IgD-negative memory B cell (primary cell): ENCODE measurements at regions not wholly inside any gene's neighbourhood (a gene's known extent, or its start where the extent isn't known, plus 50 kb on each side); places are given as distances from the start of the nearest gene placed in this dataset.
A peak's percentile ranks its signal among the peaks of the same experiment; 100 is the strongest.

Experiments
- H3K27ac Mint-ChIP-seq, 3 donors: one replicate each; pipeline ENCODE4 v1.8.0; 2020 to 2022; ENCODE audit warnings: mild to moderate bottlenecking in 3 of 3, mixed read lengths in 3 of 3, moderate library complexity in 1 of 3
- H3K27me3 Mint-ChIP-seq: one replicate; pipeline ENCODE4 v1.8.0; 2021; ENCODE audit warnings: mixed read lengths
- H3K36me3 Mint-ChIP-seq: one replicate; pipeline ENCODE4 v1.8.0; 2020; ENCODE audit warnings: mild to moderate bottlenecking, mixed read lengths
- H3K4me1 Mint-ChIP-seq, 3 donors: one replicate each; pipeline ENCODE4 v1.8.0; 2020 to 2022; ENCODE audit warnings: mixed read lengths in 3 of 3, mild to moderate bottlenecking in 1 of 3
- H3K4me3 Mint-ChIP-seq, 4 donors: one replicate each; pipeline ENCODE4 v1.8.0; 2020 to 2022; ENCODE audit warnings: mild to moderate bottlenecking in 4 of 4, mixed read lengths in 4 of 4, moderate library complexity in 3 of 4
- H3K9me3 Mint-ChIP-seq, 3 donors: one replicate each; pipeline ENCODE4 v1.8.0; 2020 to 2021; ENCODE audit warnings: mixed read lengths in 3 of 3, mild to moderate bottlenecking in 1 of 3

GRCh38 chr7:156206174-156206573 is 393.9 kb upstream of the SHH start:
- Mint-ChIP-seq H3K27ac (no peak overlapping the region), H3K9me3 (peaks cover 0 to 6% (median 0%) of the 10 kb centered on the region in 3 donors), H3K36me3 (no peaks in the 10 kb centered on the region), H3K4me3 (no peak overlapping the region), H3K27me3 (no peaks in the 10 kb centered on the region), H3K4me1 (no peaks in the 10 kb centered on the region)

GRCh38 chr7:156204820-156205219 is 392.6 kb upstream of the SHH start:
- no peak overlapping the region for H3K27ac Mint-ChIP-seq
- H3K36me3 Mint-ChIP-seq: no peaks in the 10 kb centered on the region
- H3K4me1 Mint-ChIP-seq: no peaks in the 10 kb centered on the region
- no peak overlapping the region for H3K4me3 Mint-ChIP-seq
- H3K27me3 Mint-ChIP-seq: no peaks in the 10 kb centered on the region
- peaks cover 0 to 6% (median 0%) of the 10 kb centered on the region in 3 donors for H3K9me3 Mint-ChIP-seq

- Mint-ChIP-seq H3K27me3 (no peaks in the 10 kb centered on the region), H3K36me3 (no peaks in the 10 kb centered on the region), H3K27ac (no peak overlapping the region), H3K4me3 (no peak overlapping the region), H3K9me3 (peaks cover 0 to 6% (median 0%) of the 10 kb centered on the region in 3 donors), H3K4me1 (no peaks in the 10 kb centered on the region)
Observed at GRCh38 chr7:156203923-156204322, 391.7 kb upstream of the SHH start.

GRCh38 chr7:156198277-156198676 is 386.0 kb upstream of the SHH start:
- no peaks in the 10 kb centered on the region for H3K4me1 Mint-ChIP-seq
- H3K4me3 Mint-ChIP-seq: no peak overlapping the region
- no peak overlapping the region for H3K27ac Mint-ChIP-seq
- H3K27me3 Mint-ChIP-seq: peaks cover 4% of the 10 kb centered on the region
- no peaks in the 10 kb centered on the region for H3K36me3 Mint-ChIP-seq
- H3K9me3 Mint-ChIP-seq: peaks cover 0 to 3% (median 0%) of the 10 kb centered on the region in 3 donors

GRCh38 chr7:156196649-156197048 is 384.4 kb upstream of the SHH start:
- peaks cover 0 to 3% (median 0%) of the 10 kb centered on the region in 3 donors for H3K9me3 Mint-ChIP-seq
- H3K27ac Mint-ChIP-seq: no peak overlapping the region
- peaks cover 1% of the 10 kb centered on the region for H3K36me3 Mint-ChIP-seq
- no peaks in the 10 kb centered on the region for H3K4me1 Mint-ChIP-seq
- peaks cover 4% of the 10 kb centered on the region for H3K27me3 Mint-ChIP-seq
- no peak overlapping the region for H3K4me3 Mint-ChIP-seq

- H3K4me3 Mint-ChIP-seq: no peak overlapping the region
- H3K9me3 Mint-ChIP-seq: peaks cover 0 to 3% (median 0%) of the 10 kb centered on the region in 3 donors
- H3K4me1 Mint-ChIP-seq: no peaks in the 10 kb centered on the region
- peaks cover 4% of the 10 kb centered on the region for H3K27me3 Mint-ChIP-seq
- no peak overlapping the region for H3K27ac Mint-ChIP-seq
- H3K36me3 Mint-ChIP-seq: peaks cover 1% of the 10 kb centered on the region
Observed at GRCh38 chr7:156195276-156195675, 383.0 kb upstream of the SHH start.

- H3K4me3 Mint-ChIP-seq: no peak overlapping the region
- H3K27me3 Mint-ChIP-seq: peaks cover 4% of the 10 kb centered on the region
- no peak overlapping the region for H3K27ac Mint-ChIP-seq
- peaks cover 1% of the 10 kb centered on the region for H3K36me3 Mint-ChIP-seq
- H3K4me1 Mint-ChIP-seq: no peaks in the 10 kb centered on the region
- peaks cover 0 to 3% (median 0%) of the 10 kb centered on the region in 3 donors for H3K9me3 Mint-ChIP-seq
Observed at GRCh38 chr7:156194813-156195212, 382.6 kb upstream of the SHH start.

- Mint-ChIP-seq H3K27me3 (peaks cover 4% of the 10 kb centered on the region), H3K9me3 (peaks cover 0 to 4% (median 3%) of the 10 kb centered on the region in 3 donors), H3K27ac (no peak overlapping the region), H3K4me3 (no peak overlapping the region), H3K4me1 (no peaks in the 10 kb centered on the region), H3K36me3 (peaks cover 1% of the 10 kb centered on the region)
Observed at GRCh38 chr7:156192921-156193320, 380.7 kb upstream of the SHH start.

GRCh38 chr7:156191090-156191489 is 378.8 kb upstream of the SHH start:
- H3K4me1 Mint-ChIP-seq: no peaks in the 10 kb centered on the region
- H3K9me3 Mint-ChIP-seq: peaks cover 3 to 6% (median 4%) of the 10 kb centered on the region in 3 donors
- peaks cover 2% of the 10 kb centered on the region for H3K27me3 Mint-ChIP-seq
- H3K4me3 Mint-ChIP-seq: no peak overlapping the region
- H3K36me3 Mint-ChIP-seq: peaks cover 1% of the 10 kb centered on the region
- H3K27ac Mint-ChIP-seq: no peak overlapping the region

- no peaks in the 10 kb centered on the region for H3K4me1 Mint-ChIP-seq
- H3K27me3 Mint-ChIP-seq: no peaks in the 10 kb centered on the region
- H3K27ac Mint-ChIP-seq: no peak overlapping the region
- H3K36me3 Mint-ChIP-seq: no peaks in the 10 kb centered on the region
- H3K9me3 Mint-ChIP-seq: peaks cover 0 to 22% (median 4%) of the 10 kb centered on the region in 3 donors
- no peak overlapping the region for H3K4me3 Mint-ChIP-seq
Observed at GRCh38 chr7:156185076-156185475, 372.8 kb upstream of the SHH start.

- Mint-ChIP-seq H3K27ac (no peak overlapping the region), H3K9me3 (peaks cover 0 to 22% (median 4%) of the 10 kb centered on the region in 3 donors), H3K27me3 (no peaks in the 10 kb centered on the region), H3K4me3 (no peak overlapping the region), H3K4me1 (no peaks in the 10 kb centered on the region), H3K36me3 (no peaks in the 10 kb centered on the region)
Observed at GRCh38 chr7:156184164-156184563, 371.9 kb upstream of the SHH start.

GRCh38 chr7:156180451-156181229 is 368.4 kb upstream of the SHH start:
- no peak overlapping the region for H3K27ac Mint-ChIP-seq
- H3K4me1 Mint-ChIP-seq: no peaks in the 10 kb centered on the region
- peaks cover 2% of the 10 kb centered on the region for H3K27me3 Mint-ChIP-seq
- no peak overlapping the region for H3K4me3 Mint-ChIP-seq
- no peaks in the 10 kb centered on the region for H3K36me3 Mint-ChIP-seq
- H3K9me3 Mint-ChIP-seq: peaks cover 0 to 12% (median 0%) of the 10 kb centered on the region in 3 donors

GRCh38 chr7:156179872-156180390 is 367.7 kb upstream of the SHH start:
- no peak overlapping the region for H3K27ac Mint-ChIP-seq
- H3K36me3 Mint-ChIP-seq: no peaks in the 10 kb centered on the region
- H3K27me3 Mint-ChIP-seq: peaks cover 2% of the 10 kb centered on the region

GRCh38 chr7:156178857-156179256 is 366.6 kb upstream of the SHH start:
- Mint-ChIP-seq H3K4me1 (no peaks in the 10 kb centered on the region), H3K27me3 (peaks cover 2% of the 10 kb centered on the region), H3K9me3 (no peaks in the 10 kb centered on the region), H3K27ac (peak overlapping the region in 1 of 3 donors; percentile 39), H3K36me3 (no peaks in the 10 kb centered on the region), H3K4me3 (no peak overlapping the region)

More at GRCh38 chr7:156179872-156180390, 367.7 kb upstream of the SHH start:
- Mint-ChIP-seq H3K4me3 (no peak overlapping the region), H3K4me1 (no peaks in the 10 kb centered on the region), H3K9me3 (peaks cover 0 to 4% (median 0%) of the 10 kb centered on the region in 3 donors)

- Mint-ChIP-seq H3K4me3 (no peak overlapping the region), H3K36me3 (no peaks in the 10 kb centered on the region), H3K27ac (no peak overlapping the region), H3K27me3 (peaks cover 2% of the 10 kb centered on the region), H3K4me1 (no peaks in the 10 kb centered on the region), H3K9me3 (no peaks in the 10 kb centered on the region)
Observed at GRCh38 chr7:156178214-156178613, 366.0 kb upstream of the SHH start.
